GM12878 (cell line): ENCODE measurements at regions not wholly inside any gene's neighbourhood (a gene's known extent, or its start where the extent isn't known, plus 50 kb on each side); places are given as distances from the start of the nearest gene placed in this dataset.

Source experiments
- ATAC-seq: fragments of 200-7000 bp; cut with Tn5 transposase; 3 replicates; pipeline ENCODE4 v1.9.1; 2020; ENCODE audit warnings: mild to moderate bottlenecking, moderate library complexity
- BruUV-seq: library from RNA; stranded (reverse); fragments of 400-500 nt; replicated peaks from 2 replicates; lab custom pipeline; 2021; lab: Mats Ljungman, UMichigan
- CTCF ChIA-PET: fragments of 300-600 bp; sonication (Branson Sonifier 250); formaldehyde crosslinking; extraction: SDS; loops from one replicate; lab custom pipeline; 2021; ENCODE audit warnings: inconsistent platforms; lab: Yijun Ruan, JAX
- POLR2A ChIA-PET: fragments of 350-600 bp; formaldehyde crosslinking; extraction: SDS; loops from one replicate; lab custom pipeline; 2021; ENCODE audit warnings: inconsistent platforms; lab: Charles Lee
- RAD21 ChIA-PET: fragments of 300-600 bp; sonication (Branson Sonifier 250); formaldehyde crosslinking; loops from one replicate; lab custom pipeline; 2023; ENCODE audit warnings: antibody characterized with exemption; ENCODE audit not compliant: unreplicated experiment; lab: Charles Lee
- SMC1A ChIA-PET: fragments of 300-600 bp; sonication (Branson Sonifier 250); formaldehyde crosslinking; loops from one replicate; lab custom pipeline; 2023; ENCODE audit not compliant: unreplicated experiment, uncharacterized antibody; lab: Charles Lee
- DNase-seq: peaks from one replicate; pipeline ENCODE4 v3.0.0-alpha.2; 2011; ENCODE audit warnings: low read depth, low spot score
- FAIRE-seq: peaks from 3 replicates; lab custom pipeline; 2011; peaks lifted over from hg19 to GRCh38; lab: Jason Lieb, UNC
- H2AFZ ChIP-seq: 2 replicates; pipeline ENCODE4 v1.6.0; 2011; ENCODE audit warnings: low read depth, low read length, control low read depth; ENCODE audit not compliant: control insufficient read depth
- H3K27ac ChIP-seq: 2 replicates; pipeline ENCODE4 v1.5.1; 2011; ENCODE audit warnings: control low read depth; ENCODE audit not compliant: control insufficient read depth, insufficient read depth
- H3K27me3 ChIP-seq, 2 experiments: replicated peaks in 1 of 2; 2 replicates each; pipeline versions ENCODE4 v1.6.0 to v1.6.1; 2011; ENCODE audit warnings: low read length in 1 of 2; ENCODE audit not compliant: control insufficient read depth in 2 of 2, insufficient read depth in 2 of 2
- H3K36me3 ChIP-seq, 2 experiments: 2 replicates each; pipeline ENCODE4 v1.5.1; 2011; ENCODE audit warnings: low read length in 1 of 2; ENCODE audit not compliant: control insufficient read depth in 2 of 2, insufficient read depth in 2 of 2
- H3K4me1 ChIP-seq: 2 replicates; pipeline ENCODE4 v1.6.1; 2011; ENCODE audit warnings: mild to moderate bottlenecking, low read length, moderate library complexity, mixed read lengths; ENCODE audit not compliant: control insufficient read depth, insufficient read depth
- H3K4me2 ChIP-seq: 2 replicates; pipeline ENCODE4 v1.6.0; 2011; ENCODE audit warnings: control low read depth; ENCODE audit not compliant: control insufficient read depth, insufficient read depth
- H3K4me3 ChIP-seq: fragments of 200-600 bp; sonication (generic); 2 replicates; pipeline ENCODE4 v1.5.1; 2016
- H3K79me2 ChIP-seq: 2 replicates; pipeline ENCODE4 v1.6.0; 2011; ENCODE audit warnings: low read length; ENCODE audit not compliant: control insufficient read depth, insufficient read depth
- H3K9ac ChIP-seq: 2 replicates; pipeline ENCODE4 v1.8.0; 2011; ENCODE audit warnings: low read length, control low read depth, mixed read lengths; ENCODE audit not compliant: control insufficient read depth, insufficient read depth
- H3K9me3 ChIP-seq: replicated peaks from 3 replicates; pipeline ENCODE4 v1.5.1; 2011; ENCODE audit warnings: mild to moderate bottlenecking, low read length; ENCODE audit not compliant: control insufficient read depth, insufficient read depth
- H4K20me1 ChIP-seq: 2 replicates; pipeline ENCODE4 v1.6.0; 2011; ENCODE audit not compliant: control insufficient read depth, insufficient read depth
- ATF7 ChIP-seq: fragments of 450-650 bp; IDR thresholded peaks from 2 replicates; pipeline ENCODE4 v1.6.1; 2016; ENCODE audit warnings: low read depth, mild to moderate bottlenecking
- BCL11A ChIP-seq: IDR thresholded peaks from 2 replicates; pipeline ENCODE4 v1.6.1; 2011; ENCODE audit warnings: low read depth, low read length
- CUX1 ChIP-seq: IDR thresholded peaks from 2 replicates; pipeline ENCODE4 v1.6.1; 2012; ENCODE audit warnings: improper control_type of control experiment, low read depth, low read length; ENCODE audit not compliant: insufficient replicate concordance
- HDGF ChIP-seq: fragments of 450-650 bp; IDR thresholded peaks from 2 replicates; pipeline ENCODE4 v1.6.1; 2016; ENCODE audit warnings: antibody characterized with exemption
- NKRF ChIP-seq: fragments of 450-650 bp; conservative IDR thresholded peaks from 2 replicates; pipeline ENCODE4 v1.6.1; 2017; ENCODE audit warnings: mild to moderate bottlenecking, moderate library complexity
- NRF1 ChIP-seq: conservative IDR thresholded peaks from 2 replicates; pipeline ENCODE4 v1.6.1; 2011; ENCODE audit warnings: mild to moderate bottlenecking, low read depth, low read length, improper control_type of control experiment
- PRDM15 ChIP-seq: fragments of 450-650 bp; formaldehyde crosslinking; IDR thresholded peaks from 2 replicates; pipeline ENCODE4 v1.4.0; 2020; ENCODE audit warnings: mild to moderate bottlenecking, moderate library complexity
- REST ChIP-seq: IDR thresholded peaks from 2 replicates; pipeline ENCODE4 v1.6.1; 2012; ENCODE audit warnings: mild to moderate bottlenecking, low read depth, low read length
- SUPT20H ChIP-seq: IDR thresholded peaks from 2 replicates; pipeline ENCODE4 v1.6.1; 2011; ENCODE audit warnings: low read depth, mild to moderate bottlenecking, low read length, moderate library complexity, borderline replicate concordance; ENCODE audit not compliant: control insufficient read depth
- YY1 ChIP-seq: IDR thresholded peaks from 2 replicates; pipeline ENCODE4 v1.6.1; 2011; ENCODE audit warnings: low read depth, mild to moderate bottlenecking, low read length
- WGBS: methylation state at CpG from one replicate; pipeline ENCODE4 v1.1.6; 2016; ENCODE audit warnings: low lambda C conversion rate; ENCODE audit not compliant: insufficient replicate concordance, insufficient coverage; ENCODE audit errors: missing lambda C conversion rate; 5-methylcytosine and 5-hydroxymethylcytosine counted together
- in situ Hi-C: fragments of 300-500 bp; cut with MboI; formaldehyde crosslinking; loops from 9 replicates; pipeline ENCODE4 v1.14.3; 2018; ENCODE audit warnings: mixed read lengths
- intact Hi-C: fragments of 100-400 bp; cut with micrococcal nuclease; formaldehyde crosslinking; loops from one replicate; pipeline ENCODE4 v1.14.2; 2022; ENCODE audit not compliant: unreplicated experiment

- no peaks in the 10 kb centered on the region for H4K20me1 ChIP-seq
- CTCF ChIA-PET: no interaction called here
- H3K27ac ChIP-seq: no peak overlapping the region
- no peaks in the 10 kb centered on the region; the same call in 2 of the 3 replicates for H3K9me3 ChIP-seq
- DNase-seq (no peak), ATAC-seq (no peak), FAIRE-seq (no peak)
- POLR2A ChIA-PET: no interaction called here
- H3K4me3 ChIP-seq: no peak overlapping the region
- H3K27me3 ChIP-seq: no peaks in the 10 kb centered on the region
- no peak overlapping the region for H2AFZ ChIP-seq
- in situ Hi-C loops: no loop called here
- intact Hi-C loops: no loop called here
- no peaks in the 10 kb centered on the region for H3K36me3 ChIP-seq
- no peaks in the 10 kb centered on the region for H3K4me1 ChIP-seq
- H3K4me2 ChIP-seq: no peak overlapping the region
- whole genome bisulfite sequencing: 23% methylated on average over 4 of the region's 4 CpGs
- H3K9ac ChIP-seq: no peak overlapping the region
- RAD21 ChIA-PET: no interaction called here
- SMC1A ChIA-PET: no interaction called here
- no TSS peak for BruUV-seq
- no peaks in the 10 kb centered on the region for H3K79me2 ChIP-seq
- no peak for TF ChIP-seq NRF1
- TF ChIP-seq SUPT20H: no peak
- TF ChIP-seq NKRF: no peak
- TF ChIP-seq ATF7: no peak
- no peak for TF ChIP-seq BCL11A
- no peak for TF ChIP-seq YY1
- no peak for TF ChIP-seq REST
- TF ChIP-seq HDGF: no peak
- no peak for TF ChIP-seq CUX1
- TF ChIP-seq PRDM15 (CRISPR knock-in tag): no peak
Measured at GRCh38 chr14:49240383-49240782, 345.8 kb downstream of the RPS29 start.
